Natural killer cell (primary cell): ENCODE measurements at regions not wholly inside any gene's neighbourhood (a gene's known extent, or its start where the extent isn't known, plus 50 kb on each side); places are given as distances from the start of the nearest gene placed in this dataset.
"Not testable (repeated sequence)": the region's sequence is repeated elsewhere in the genome, so short reads cannot be mapped to it uniquely, and the experiment has no call there.

Experiments used
- ATAC-seq, 3 donors: fragments of 150-1000 bp in 2 of 3; fragments of 200-7000 bp in 1 of 3; cut with Tn5 transposase; 1 replicate in 1 of 3; 2 replicates in 2 of 3; pipeline ENCODE4 v1.10.0; 2021; ENCODE audit warnings: mild to moderate bottlenecking in 2 of 3, moderate library complexity in 2 of 3
- DNase-seq, 2 donors: peaks; one replicate each; pipeline versions ENCODE4 v3.0.0 to v3.0.0-alpha.2; 2013 to 2021; ENCODE audit warnings: mixed read lengths in 1 of 2
- H3K27ac ChIP-seq: one replicate; pipeline ENCODE4 v1.5.1; 2013; ENCODE audit warnings: mild to moderate bottlenecking, low read length
- H3K27me3 ChIP-seq: one replicate; pipeline ENCODE4 v1.6.1; 2013; ENCODE audit warnings: low read length; ENCODE audit not compliant: control insufficient read depth, insufficient read depth
- H3K36me3 ChIP-seq: one replicate; pipeline ENCODE4 v1.6.1; 2013; ENCODE audit warnings: low read length; ENCODE audit not compliant: control insufficient read depth, insufficient read depth
- H3K4me1 ChIP-seq: one replicate; pipeline ENCODE4 v1.6.1; 2013; ENCODE audit warnings: low read length; ENCODE audit not compliant: control insufficient read depth, insufficient read depth
- H3K4me3 ChIP-seq: one replicate; pipeline ENCODE4 v1.5.1; 2013; ENCODE audit warnings: low read length
- H3K9me3 ChIP-seq: one replicate; pipeline ENCODE4 v1.6.1; 2013; ENCODE audit warnings: low read length; ENCODE audit not compliant: control insufficient read depth, insufficient read depth
- H3K27ac Mint-ChIP-seq, 2 donors: one replicate each; pipeline ENCODE4 v1.8.0; 2022; ENCODE audit warnings: mild to moderate bottlenecking in 2 of 2, mixed read lengths in 2 of 2, moderate library complexity in 1 of 2
- H3K27me3 Mint-ChIP-seq, 2 donors: one replicate each; pipeline ENCODE4 v1.8.0; 2022; ENCODE audit warnings: low read depth in 2 of 2, mixed read lengths in 2 of 2
- H3K36me3 Mint-ChIP-seq: one replicate; pipeline ENCODE4 v1.8.0; 2022; ENCODE audit warnings: mixed read lengths
- H3K4me1 Mint-ChIP-seq, 2 donors: one replicate each; pipeline ENCODE4 v1.8.0; 2022; ENCODE audit warnings: mixed read lengths in 2 of 2
- H3K4me3 Mint-ChIP-seq: one replicate; pipeline ENCODE4 v1.8.0; 2022; ENCODE audit warnings: mild to moderate bottlenecking, moderate library complexity, mixed read lengths
- H3K9me3 Mint-ChIP-seq, 2 donors: one replicate each; pipeline ENCODE4 v1.8.0; 2022; ENCODE audit warnings: mixed read lengths in 2 of 2
- WGBS: methylation state at CpG from one replicate; pipeline ENCODE4 v1.1.7; 2013; ENCODE audit warnings: missing lambda C conversion rate; ENCODE audit not compliant: insufficient coverage; 5-methylcytosine and 5-hydroxymethylcytosine counted together
- intact Hi-C: fragments of 100-400 bp; cut with micrococcal nuclease; formaldehyde crosslinking; loops from one replicate; pipeline ENCODE4 v1.14.2; 2022
- TF ChIP-seq, protein P1 (sequence below): fragments of 200-600 bp; IDR thresholded peaks from one replicate; pipeline ENCODE4 v1.8.0; 2022; ENCODE audit warnings: antibody characterized with exemption

DNA sequence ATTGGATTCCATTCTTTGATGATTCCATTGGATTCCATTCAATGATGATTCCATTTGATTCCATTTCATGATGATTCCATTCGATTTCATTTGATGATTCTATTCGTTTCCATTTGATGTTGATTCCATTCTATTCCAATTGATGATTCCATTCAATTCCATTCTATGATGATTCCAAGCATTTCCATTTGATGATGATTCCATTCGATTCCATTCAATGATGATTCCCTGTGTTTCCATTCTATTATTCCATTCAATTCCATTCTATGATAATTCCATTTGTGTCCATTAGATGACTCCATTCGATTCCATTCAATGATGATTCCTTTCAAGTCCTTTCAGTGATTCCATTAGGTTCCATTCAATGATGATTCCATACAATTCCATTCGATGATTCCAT, 1090.5 kb downstream of the RPIA start:
- peaks cover 50 to 62% of the 10 kb centered on the region in 2 donors for H3K9me3 Mint-ChIP-seq
- Histone ChIP-seq H3K27me3 (no peaks in the 10 kb centered on the region), H3K27ac (no peak overlapping the region), H3K4me1 (no peaks in the 10 kb centered on the region), H3K4me3 (no peak overlapping the region), H3K36me3 (no peaks in the 10 kb centered on the region), H3K9me3 (peaks cover 4% of the 10 kb centered on the region)
- H3K27me3 Mint-ChIP-seq: no peaks in the 10 kb centered on the region
- intact Hi-C loops: no loop called here
- no peak for ATAC-seq
- DNase-seq: no peak
- H3K27ac Mint-ChIP-seq: no peak overlapping the region
- H3K36me3 Mint-ChIP-seq: peaks cover 59% of the 10 kb centered on the region
- 72% methylated on average over 5 of the region's 5 CpGs for WGBS
- TF ChIP-seq, protein P1, sequence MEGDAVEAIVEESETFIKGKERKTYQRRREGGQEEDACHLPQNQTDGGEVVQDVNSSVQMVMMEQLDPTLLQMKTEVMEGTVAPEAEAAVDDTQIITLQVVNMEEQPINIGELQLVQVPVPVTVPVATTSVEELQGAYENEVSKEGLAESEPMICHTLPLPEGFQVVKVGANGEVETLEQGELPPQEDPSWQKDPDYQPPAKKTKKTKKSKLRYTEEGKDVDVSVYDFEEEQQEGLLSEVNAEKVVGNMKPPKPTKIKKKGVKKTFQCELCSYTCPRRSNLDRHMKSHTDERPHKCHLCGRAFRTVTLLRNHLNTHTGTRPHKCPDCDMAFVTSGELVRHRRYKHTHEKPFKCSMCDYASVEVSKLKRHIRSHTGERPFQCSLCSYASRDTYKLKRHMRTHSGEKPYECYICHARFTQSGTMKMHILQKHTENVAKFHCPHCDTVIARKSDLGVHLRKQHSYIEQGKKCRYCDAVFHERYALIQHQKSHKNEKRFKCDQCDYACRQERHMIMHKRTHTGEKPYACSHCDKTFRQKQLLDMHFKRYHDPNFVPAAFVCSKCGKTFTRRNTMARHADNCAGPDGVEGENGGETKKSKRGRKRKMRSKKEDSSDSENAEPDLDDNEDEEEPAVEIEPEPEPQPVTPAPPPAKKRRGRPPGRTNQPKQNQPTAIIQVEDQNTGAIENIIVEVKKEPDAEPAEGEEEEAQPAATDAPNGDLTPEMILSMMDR: no peak
- H3K4me3 Mint-ChIP-seq: no peak overlapping the region
- no peaks in the 10 kb centered on the region for H3K4me1 Mint-ChIP-seq

DNA sequence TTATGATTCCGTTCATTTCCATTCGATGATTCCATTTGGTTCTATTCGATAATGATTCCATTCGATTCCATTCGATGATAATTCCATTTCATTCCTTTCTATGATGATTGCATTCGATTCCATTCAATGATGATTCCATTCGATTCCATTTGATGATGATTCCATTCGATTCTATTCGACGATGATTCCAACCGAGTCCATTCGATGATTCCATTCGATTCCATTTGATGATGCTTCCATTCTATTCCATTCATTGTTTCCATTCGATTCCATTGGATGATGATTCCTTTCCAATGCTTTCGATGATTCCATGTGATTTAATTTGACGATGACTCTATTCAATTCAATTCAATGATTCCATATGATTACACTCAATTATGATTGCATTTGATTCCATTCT, 1093.5 kb downstream of the RPIA start:
- Mint-ChIP-seq H3K9me3 (peaks cover 55 to 67% of the 10 kb centered on the region in 2 donors), H3K27me3 (no peaks in the 10 kb centered on the region), H3K36me3 (peaks cover 66% of the 10 kb centered on the region), H3K4me3 (no peak overlapping the region), H3K4me1 (no peaks in the 10 kb centered on the region), H3K27ac (no peak overlapping the region)
- H3K4me1 ChIP-seq: no peaks in the 10 kb centered on the region
- intact Hi-C loops: no loop called here
- ATAC-seq (no peak), DNase-seq (no peak)
- H3K27ac ChIP-seq: no peak overlapping the region
- H3K27me3 ChIP-seq: no peaks in the 10 kb centered on the region
- TF ChIP-seq, protein P1: no peak
- no peaks in the 10 kb centered on the region for H3K36me3 ChIP-seq
- H3K4me3 ChIP-seq: no peak overlapping the region
- 87% methylated on average over 16 of the region's 16 CpGs for WGBS
- peaks cover 4% of the 10 kb centered on the region for H3K9me3 ChIP-seq

DNA sequence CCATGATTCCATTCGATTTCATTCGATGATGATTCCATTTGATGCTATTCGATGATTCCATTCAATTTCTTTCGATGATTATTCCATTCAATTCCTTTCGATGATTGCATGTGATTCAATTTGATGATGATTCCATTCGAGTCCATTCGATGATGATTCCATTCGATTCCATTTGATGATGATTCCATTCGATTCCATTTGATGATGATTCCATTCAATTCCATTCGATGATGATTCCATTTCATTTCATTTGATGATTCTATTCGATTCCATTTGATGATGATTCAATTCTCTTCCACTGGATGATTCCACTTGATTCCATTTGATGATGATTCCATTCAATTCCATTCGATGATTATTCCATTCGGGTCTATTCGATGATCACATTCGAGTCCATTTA, 1094.1 kb downstream of the RPIA start:
- H3K9me3 ChIP-seq, H3K4me1 Mint-ChIP-seq, DNase-seq, ATAC-seq, H3K27me3 ChIP-seq, H3K27ac ChIP-seq, H3K4me3 Mint-ChIP-seq, H3K27me3 Mint-ChIP-seq, H3K4me1 ChIP-seq, H3K36me3 ChIP-seq, intact Hi-C loops, H3K4me3 ChIP-seq, H3K27ac Mint-ChIP-seq: not testable (repeated sequence)
- H3K36me3 Mint-ChIP-seq: peaks cover 65% of the 10 kb centered on the region
- WGBS: 86% methylated on average over 15 of the region's 15 CpGs
- peaks cover 49 to 65% of the 10 kb centered on the region in 2 donors for H3K9me3 Mint-ChIP-seq

DNA sequence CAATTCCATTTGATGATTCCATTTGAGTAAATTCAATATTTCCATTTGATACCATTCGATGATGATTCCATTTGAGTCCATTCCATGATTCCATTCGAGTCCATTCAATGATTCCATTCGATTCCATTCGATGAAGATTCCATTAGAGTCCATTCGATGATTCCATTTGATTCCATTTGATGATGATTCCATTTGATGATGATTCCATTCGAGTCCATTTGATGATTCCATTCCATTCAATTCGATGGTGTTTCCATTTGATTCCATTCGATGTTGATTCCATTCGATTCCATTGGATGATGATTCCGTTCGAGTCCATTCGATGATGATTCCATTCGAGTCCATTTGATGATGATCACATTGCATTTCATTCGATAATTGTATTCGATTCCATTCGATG, 1095.2 kb downstream of the RPIA start:
- H3K27me3 ChIP-seq, H3K4me3 Mint-ChIP-seq, H3K4me3 ChIP-seq, H3K4me1 Mint-ChIP-seq, H3K27me3 Mint-ChIP-seq, H3K27ac Mint-ChIP-seq, H3K9me3 ChIP-seq, H3K27ac ChIP-seq, H3K36me3 ChIP-seq, ATAC-seq, DNase-seq, intact Hi-C loops, H3K4me1 ChIP-seq: not testable (repeated sequence)
- Mint-ChIP-seq H3K9me3 (peaks cover 49 to 64% of the 10 kb centered on the region in 2 donors), H3K36me3 (peaks cover 62% of the 10 kb centered on the region)
- WGBS: 82% methylated on average over 16 of the region's 16 CpGs

DNA sequence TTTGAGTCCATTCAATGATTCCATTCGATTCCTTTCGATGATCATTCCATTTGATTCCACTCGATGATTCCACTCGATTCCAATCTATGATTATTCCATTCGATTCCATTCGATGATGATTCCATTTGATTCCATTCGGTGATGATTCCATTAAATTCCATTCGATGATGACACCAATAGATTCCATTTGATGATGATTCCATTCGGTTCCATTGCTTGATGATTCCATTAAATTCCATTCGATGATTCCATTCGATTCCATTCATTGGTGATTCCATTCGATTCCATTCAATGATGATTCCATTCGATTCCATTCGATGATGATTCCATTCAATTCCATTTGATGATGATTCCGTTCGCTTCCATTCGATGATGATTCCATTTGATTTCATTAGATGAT, 1104.1 kb downstream of the RPIA start:
- Mint-ChIP-seq H3K36me3 (peaks cover 61% of the 10 kb centered on the region), H3K9me3 (peaks cover 53 to 68% of the 10 kb centered on the region in 2 donors)
- H3K4me1 ChIP-seq, DNase-seq, H3K9me3 ChIP-seq, H3K36me3 ChIP-seq, H3K4me3 Mint-ChIP-seq, H3K4me1 Mint-ChIP-seq, intact Hi-C loops, H3K27ac ChIP-seq, ATAC-seq, H3K27me3 Mint-ChIP-seq, H3K27ac Mint-ChIP-seq, H3K4me3 ChIP-seq, H3K27me3 ChIP-seq: not testable (repeated sequence)
- WGBS: 86% methylated on average over 17 of the region's 17 CpGs
